AG04450 (cell line): ENCODE measurements at regions not wholly inside any gene's neighbourhood (a gene's known extent, or its start where the extent isn't known, plus 50 kb on each side); places are given as distances from the start of the nearest gene placed in this dataset.

ENCODE experiments used
- CTCF ChIA-PET: fragments of 300-600, 350-600 bp; formaldehyde crosslinking; extraction: SDS; loops from one replicate; lab custom pipeline; 2022; ENCODE audit warnings: antibody characterized with exemption, inconsistent platforms; lab: Charles Lee
- POLR2A ChIA-PET: fragments of 350-600 bp; formaldehyde crosslinking; extraction: SDS; loops from one replicate; lab custom pipeline; 2021; ENCODE audit warnings: antibody characterized with exemption, inconsistent platforms; lab: Yijun Ruan, JAX
- DNase-seq: peaks from one replicate; pipeline ENCODE4 v3.0.0-alpha.2; 2011; ENCODE audit warnings: low read depth, low spot score
- H3K27ac ChIP-seq: one replicate; pipeline ENCODE4 v1.5.1; 2012; ENCODE audit warnings: low read depth, low read length, control low read depth
- H3K27me3 ChIP-seq: one replicate; pipeline ENCODE4 v1.6.0; 2012; ENCODE audit warnings: low read length; ENCODE audit not compliant: control insufficient read depth, insufficient read depth
- H3K4me3 ChIP-seq: 2 replicates; pipeline ENCODE4 v1.5.1; 2011; ENCODE audit warnings: mild to moderate bottlenecking, low read depth, low read length, control low read depth
- H3K9me3 ChIP-seq: 2 replicates; pipeline ENCODE4 v1.5.1; 2012; ENCODE audit warnings: low read length; ENCODE audit not compliant: control insufficient read depth, insufficient read depth
- TF ChIP-seq, protein P1 (sequence below): IDR thresholded peaks from 2 replicates; pipeline ENCODE4 v1.5.1; 2011; ENCODE audit warnings: low read depth, low read length, control low read depth, inconsistent platforms

- H3K27ac ChIP-seq, result no peak overlapping the region
- no peaks in the 10 kb centered on the region for H3K27me3 ChIP-seq
- DNase-seq, result no peak
- H3K4me3 ChIP-seq, result no peak overlapping the region
- H3K9me3 ChIP-seq, result no peaks in the 10 kb centered on the region
- ChIA-PET CTCF (no interaction called here), POLR2A (no interaction called here)
- TF ChIP-seq, protein P1, sequence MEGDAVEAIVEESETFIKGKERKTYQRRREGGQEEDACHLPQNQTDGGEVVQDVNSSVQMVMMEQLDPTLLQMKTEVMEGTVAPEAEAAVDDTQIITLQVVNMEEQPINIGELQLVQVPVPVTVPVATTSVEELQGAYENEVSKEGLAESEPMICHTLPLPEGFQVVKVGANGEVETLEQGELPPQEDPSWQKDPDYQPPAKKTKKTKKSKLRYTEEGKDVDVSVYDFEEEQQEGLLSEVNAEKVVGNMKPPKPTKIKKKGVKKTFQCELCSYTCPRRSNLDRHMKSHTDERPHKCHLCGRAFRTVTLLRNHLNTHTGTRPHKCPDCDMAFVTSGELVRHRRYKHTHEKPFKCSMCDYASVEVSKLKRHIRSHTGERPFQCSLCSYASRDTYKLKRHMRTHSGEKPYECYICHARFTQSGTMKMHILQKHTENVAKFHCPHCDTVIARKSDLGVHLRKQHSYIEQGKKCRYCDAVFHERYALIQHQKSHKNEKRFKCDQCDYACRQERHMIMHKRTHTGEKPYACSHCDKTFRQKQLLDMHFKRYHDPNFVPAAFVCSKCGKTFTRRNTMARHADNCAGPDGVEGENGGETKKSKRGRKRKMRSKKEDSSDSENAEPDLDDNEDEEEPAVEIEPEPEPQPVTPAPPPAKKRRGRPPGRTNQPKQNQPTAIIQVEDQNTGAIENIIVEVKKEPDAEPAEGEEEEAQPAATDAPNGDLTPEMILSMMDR, result no peak
Observed at GRCh38 chr18:41410006-41410405, 545.0 kb upstream of the PIK3C3 start.

- no peak for DNase-seq
- H3K4me3 ChIP-seq, result no peak overlapping the region
- ChIA-PET POLR2A (no interaction called here), CTCF (no interaction called here)
- TF ChIP-seq, protein P1, result no peak
- H3K9me3 ChIP-seq, result no peaks in the 10 kb centered on the region
- H3K27ac ChIP-seq, result no peak overlapping the region
- no peaks in the 10 kb centered on the region for H3K27me3 ChIP-seq
Observed at GRCh38 chr18:41406834-41407233, 548.2 kb upstream of the PIK3C3 start.

- no peak overlapping the region for H3K27ac ChIP-seq
- no peak overlapping the region for H3K4me3 ChIP-seq
- H3K27me3 ChIP-seq, result no peaks in the 10 kb centered on the region
- ChIA-PET CTCF (no interaction called here), POLR2A (no interaction called here)
- DNase-seq, result no peak
- TF ChIP-seq, protein P1, result no peak
- H3K9me3 ChIP-seq, result no peaks in the 10 kb centered on the region
Observed at GRCh38 chr18:41396861-41397260, 558.2 kb upstream of the PIK3C3 start.

GRCh38 chr18:41396211-41396610, 558.8 kb upstream of the PIK3C3 start:
- TF ChIP-seq, protein P1, result no peak
- no peak overlapping the region for H3K4me3 ChIP-seq
- no peaks in the 10 kb centered on the region for H3K9me3 ChIP-seq
- ChIA-PET CTCF (no interaction called here), POLR2A (no interaction called here)
- H3K27me3 ChIP-seq, result no peaks in the 10 kb centered on the region
- no peak overlapping the region for H3K27ac ChIP-seq
- no peak for DNase-seq

DNA sequence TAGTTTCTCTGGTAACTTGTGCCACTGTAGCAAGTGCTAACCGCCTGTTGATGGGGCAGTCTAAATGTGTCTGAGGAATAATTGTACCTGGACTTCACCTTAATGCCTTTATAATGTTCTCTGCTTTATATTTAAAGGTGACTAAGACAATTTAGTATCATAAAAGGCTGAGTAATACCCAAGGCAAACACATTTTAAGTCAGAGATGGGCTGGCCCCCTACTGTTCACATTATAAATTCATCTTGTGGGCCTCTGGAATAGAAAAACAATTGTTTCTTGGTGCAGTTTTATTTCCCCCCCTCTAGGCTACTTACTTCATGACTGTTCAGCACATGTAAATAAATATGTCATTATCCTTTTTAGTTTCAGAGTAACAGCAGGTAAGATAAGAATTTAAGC, 559.3 kb upstream of the PIK3C3 start:
- H3K4me3 ChIP-seq, result no peak overlapping the region
- CTCF ChIA-PET, result no interaction called here

More for the DNA sequence above, 559.3 kb upstream of the PIK3C3 start:
- no peak for DNase-seq
- TF ChIP-seq, protein P1, result peak; percentile 37
- POLR2A ChIA-PET, result no interaction called here
- Histone ChIP-seq H3K27me3 (no peaks in the 10 kb centered on the region), H3K27ac (no peak overlapping the region), H3K9me3 (no peaks in the 10 kb centered on the region)
